Hepatocyte (in vitro differentiated cells): ENCODE measurements at regions not wholly inside any gene's neighbourhood (a gene's known extent, or its start where the extent isn't known, plus 50 kb on each side); places are given as distances from the start of the nearest gene placed in this dataset.

Experiments
- EZH2 ChIP-seq: fragments of 200-600 bp; sonication (generic); IDR thresholded peaks from 2 replicates; pipeline ENCODE4 v1.6.1; 2016; ENCODE audit warnings: antibody characterized with exemption, mild to moderate bottlenecking, borderline replicate concordance
- EZH2phosphoT487 ChIP-seq: fragments of 200-600 bp; sonication (generic); IDR thresholded peaks from one replicate; pipeline ENCODE4 v1.6.1; 2018; ENCODE audit warnings: antibody characterized with exemption, mild to moderate bottlenecking, low read depth, moderate library complexity; ENCODE audit not compliant: unreplicated experiment, severe bottlenecking
- TF ChIP-seq, protein P1 (sequence below): fragments of 200-600 bp; sonication (generic); IDR thresholded peaks from 2 replicates; pipeline ENCODE4 v1.5.1; 2016; ENCODE audit warnings: antibody characterized with exemption, mild to moderate bottlenecking; ENCODE audit not compliant: poor library complexity

DNA sequence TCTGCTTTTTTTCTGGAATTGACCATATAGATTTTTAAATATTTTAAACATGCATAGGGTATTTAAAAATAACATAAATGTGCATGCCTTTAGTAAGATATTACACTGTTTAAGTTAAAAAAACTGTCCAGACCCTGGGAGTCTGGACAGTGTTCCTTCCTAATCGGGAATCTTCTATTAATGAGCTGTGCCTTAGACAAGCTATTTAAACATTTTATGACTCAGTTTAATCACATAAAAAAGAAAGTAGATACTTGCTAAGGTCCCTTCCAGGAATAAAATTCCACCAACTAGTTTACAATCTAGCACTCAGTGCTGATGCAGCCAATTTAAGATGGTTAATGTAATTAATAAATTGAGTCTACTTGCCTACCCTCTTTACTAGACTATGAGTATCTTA, 140.4 kb upstream of the DPH6 start:
- TF ChIP-seq, protein P1, sequence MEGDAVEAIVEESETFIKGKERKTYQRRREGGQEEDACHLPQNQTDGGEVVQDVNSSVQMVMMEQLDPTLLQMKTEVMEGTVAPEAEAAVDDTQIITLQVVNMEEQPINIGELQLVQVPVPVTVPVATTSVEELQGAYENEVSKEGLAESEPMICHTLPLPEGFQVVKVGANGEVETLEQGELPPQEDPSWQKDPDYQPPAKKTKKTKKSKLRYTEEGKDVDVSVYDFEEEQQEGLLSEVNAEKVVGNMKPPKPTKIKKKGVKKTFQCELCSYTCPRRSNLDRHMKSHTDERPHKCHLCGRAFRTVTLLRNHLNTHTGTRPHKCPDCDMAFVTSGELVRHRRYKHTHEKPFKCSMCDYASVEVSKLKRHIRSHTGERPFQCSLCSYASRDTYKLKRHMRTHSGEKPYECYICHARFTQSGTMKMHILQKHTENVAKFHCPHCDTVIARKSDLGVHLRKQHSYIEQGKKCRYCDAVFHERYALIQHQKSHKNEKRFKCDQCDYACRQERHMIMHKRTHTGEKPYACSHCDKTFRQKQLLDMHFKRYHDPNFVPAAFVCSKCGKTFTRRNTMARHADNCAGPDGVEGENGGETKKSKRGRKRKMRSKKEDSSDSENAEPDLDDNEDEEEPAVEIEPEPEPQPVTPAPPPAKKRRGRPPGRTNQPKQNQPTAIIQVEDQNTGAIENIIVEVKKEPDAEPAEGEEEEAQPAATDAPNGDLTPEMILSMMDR = no peak
- TF ChIP-seq EZH2 (no peak), EZH2phosphoT487 (no peak)
